B cell (primary cell): ENCODE measurements at regions not wholly inside any gene's neighbourhood (a gene's known extent, or its start where the extent isn't known, plus 50 kb on each side); places are given as distances from the start of the nearest gene placed in this dataset.

Experiments
- CTCF ChIP-seq: fragments of 200-600 bp; IDR thresholded peaks from one replicate; pipeline ENCODE4 v1.8.0; 2022; ENCODE audit warnings: antibody characterized with exemption, mild to moderate bottlenecking
- EZH2 ChIP-seq: IDR thresholded peaks from 2 replicates; pipeline ENCODE4 v1.6.1; 2012; ENCODE audit warnings: borderline replicate concordance, low read depth, mild to moderate bottlenecking, moderate library complexity, low read length; ENCODE audit not compliant: insufficient read depth, poor library complexity, severe bottlenecking

- no peak for TF ChIP-seq CTCF
- no peak for TF ChIP-seq EZH2
Measured at GRCh38 chr21:38894899-38895298, 89.2 kb downstream of the ETS2 start.
